HG02840 (cell line): ENCODE measurements at regions not wholly inside any gene's neighbourhood (a gene's known extent, or its start where the extent isn't known, plus 50 kb on each side); places are given as distances from the start of the nearest gene placed in this dataset.

ENCODE experiments used
- ATAC-seq: cut with Tn5 transposase; IDR thresholded peaks from one replicate; pipeline ENCODE4 v1.9.1; 2021; ENCODE audit warnings: mild to moderate bottlenecking, moderate library complexity, moderate number of reproducible peaks; ENCODE audit not compliant: unreplicated experiment, low FRiP score

- no peak for ATAC-seq
These were observed 66.7 kb downstream of the BARHL2 start for GRCh38 chr1:90650401-90650800.

GRCh38 chr1:90640325-90640724 lies 76.8 kb downstream of the BARHL2 start:
- no peak for ATAC-seq

- ATAC-seq, result no peak
These were observed 94.4 kb downstream of the BARHL2 start for GRCh38 chr1:90622666-90623065.

GRCh38 chr1:90621986-90622385 lies 95.1 kb downstream of the BARHL2 start:
- ATAC-seq, result no peak

- ATAC-seq, result no peak
These were observed 100.7 kb downstream of the BARHL2 start for GRCh38 chr1:90616395-90616794.

GRCh38 chr1:90614872-90615271 lies 102.2 kb downstream of the BARHL2 start:
- no peak for ATAC-seq

- no peak for ATAC-seq
These were observed 103.7 kb downstream of the BARHL2 start for GRCh38 chr1:90613371-90613770.

- no peak for ATAC-seq
These were observed 105.1 kb downstream of the BARHL2 start for GRCh38 chr1:90612033-90612432.

GRCh38 chr1:90607736-90608135 lies 109.4 kb downstream of the BARHL2 start:
- ATAC-seq, result no peak

GRCh38 chr1:90605070-90605469 lies 112.0 kb downstream of the BARHL2 start:
- ATAC-seq, result no peak

GRCh38 chr1:90593312-90593711 lies 123.8 kb downstream of the BARHL2 start:
- no peak for ATAC-seq

GRCh38 chr1:90591970-90592356 lies 125.1 kb downstream of the BARHL2 start:
- no peak for ATAC-seq

- no peak for ATAC-seq
These were observed 125.6 kb downstream of the BARHL2 start for GRCh38 chr1:90591355-90591969.

- no peak for ATAC-seq
These were observed 136.9 kb downstream of the BARHL2 start for GRCh38 chr1:90580176-90580575.

- ATAC-seq, result no peak
These were observed 137.8 kb downstream of the BARHL2 start for GRCh38 chr1:90579212-90579802.

- no peak for ATAC-seq
These were observed 142.3 kb downstream of the BARHL2 start for GRCh38 chr1:90574692-90575370.

- ATAC-seq, result no peak
These were observed 143.4 kb downstream of the BARHL2 start for GRCh38 chr1:90573736-90574135.

- no peak for ATAC-seq
These were observed 144.7 kb downstream of the BARHL2 start for GRCh38 chr1:90572446-90572845.

GRCh38 chr1:90568436-90568835 lies 148.7 kb downstream of the BARHL2 start:
- no peak for ATAC-seq

GRCh38 chr1:90564164-90564563 lies 152.9 kb downstream of the BARHL2 start:
- no peak for ATAC-seq

GRCh38 chr1:90562892-90563291 lies 154.2 kb downstream of the BARHL2 start:
- ATAC-seq, result no peak

GRCh38 chr1:90561911-90562310 lies 155.2 kb downstream of the BARHL2 start:
- no peak for ATAC-seq
